ENCODE measurements at regions not wholly inside any gene's neighbourhood (a gene's known extent, or its start where the extent isn't known, plus 50 kb on each side); places are given as distances from the start of the nearest gene placed in this dataset.

- TF ChIP-seq CTCF (IDR thresholded peaks at IDR 0.05; ENCODE audit: control extremely low read depth in 1 of 3, insufficient read depth in 1 of 3, low read depth in 1 of 3, low read length in 3 of 3) (no peak), EZH2 (IDR thresholded peaks at IDR 0.05; ENCODE audit: low read depth, low read length, severe bottlenecking) (no peak), CBX5 (IDR thresholded peaks at IDR 0.05; ENCODE audit: low read depth, low read length) (no peak), HDAC6 (IDR thresholded peaks at IDR 0.05; ENCODE audit: low read depth, low read length) (no peak), ATF3 (IDR thresholded peaks at IDR 0.05; ENCODE audit: insufficient read depth, low read depth, low read length) (no peak)
Measured at GRCh38 chr18:40751186-40751585, 1203.8 kb upstream of the PIK3C3 start (continued).

All from H1 (cell line).